K562 (cell line): ENCODE measurements at regions not wholly inside any gene's neighbourhood (a gene's known extent, or its start where the extent isn't known, plus 50 kb on each side); places are given as distances from the start of the nearest gene placed in this dataset.

Experiments used
- ATAC-seq: fragments of 200-7000 bp; cut with Tn5 transposase; 3 replicates; pipeline ENCODE4 v1.9.1; 2020; ENCODE audit warnings: moderate library complexity
- BruUV-seq: library from RNA; stranded (reverse); fragments of 400-500 nt; replicated peaks from 2 replicates; lab custom pipeline; 2021; lab: Mats Ljungman, UMichigan
- CTCF ChIA-PET: fragments of 300-600 bp; formaldehyde crosslinking; extraction: SDS; loops from one replicate; lab custom pipeline; 2021; ENCODE audit warnings: low intra/inter-chr PET ratio; lab: Yijun Ruan, JAX
- POLR2A ChIA-PET: fragments of 300-600, 350-650 bp; sonication (Branson Sonifier 250); formaldehyde crosslinking; extraction: SDS; loops from one replicate; lab custom pipeline; 2021; ENCODE audit warnings: antibody characterized with exemption, inconsistent platforms; lab: Yijun Ruan, JAX
- DNase-seq, 4 experiments: peaks; one replicate each; pipeline versions ENCODE4 v3.0.0 to v3.0.0-alpha.2; 2011 to 2018; ENCODE audit warnings: low spot score in 3 of 4, mixed read lengths in 3 of 4; ENCODE audit errors: extremely low read depth in 1 of 4
- FAIRE-seq: peaks from 2 replicates; lab custom pipeline; 2011; peaks lifted over from hg19 to GRCh38; lab: Jason Lieb, UNC
- H2AFZ ChIP-seq: 2 replicates; pipeline ENCODE4 v1.6.0; 2011; ENCODE audit warnings: low read depth, low read length, control low read depth, inconsistent platforms
- H3K27ac ChIP-seq: fragments of 200-600 bp; 3 replicates; pipeline ENCODE4 v1.8.0; 2011; ENCODE audit warnings: low read depth, mild to moderate bottlenecking, control low read depth, inconsistent platforms, low read length, moderate library complexity, mixed read lengths; ENCODE audit errors: extremely low read depth
- H3K27me3 ChIP-seq, 2 experiments: fragments of 300-600 bp in 1 of 2; 2 replicates in 1 of 2; 3 replicates in 1 of 2; pipeline versions ENCODE4 v1.6.0 to v1.8.0; 2011; ENCODE audit warnings: inconsistent platforms in 2 of 2, low read length in 2 of 2, mild to moderate bottlenecking in 1 of 2, mixed read lengths in 1 of 2, moderate library complexity in 1 of 2; ENCODE audit not compliant: control insufficient read depth in 2 of 2, insufficient read depth in 2 of 2
- H3K36me3 ChIP-seq: fragments of 300-600 bp; 3 replicates; pipeline ENCODE4 v1.8.0; 2011; ENCODE audit warnings: mild to moderate bottlenecking, low read length, inconsistent platforms; ENCODE audit not compliant: control insufficient read depth, insufficient read depth
- H3K4me1 ChIP-seq, 2 experiments: fragments of 200-600 bp in 1 of 2; replicated peaks in 1 of 2; 2 replicates in 1 of 2; 3 replicates in 1 of 2; pipeline versions ENCODE4 v1.5.1 to v1.8.0; 2011; ENCODE audit warnings: inconsistent platforms in 2 of 2, low read length in 2 of 2, mild to moderate bottlenecking in 1 of 2, mixed read lengths in 1 of 2, moderate library complexity in 1 of 2; ENCODE audit not compliant: control insufficient read depth in 2 of 2, insufficient read depth in 2 of 2
- H3K4me2 ChIP-seq: 2 replicates; pipeline ENCODE4 v1.6.1; 2011; ENCODE audit warnings: low read length, control low read depth, inconsistent platforms, mixed read lengths; ENCODE audit not compliant: insufficient read depth
- H3K4me3 ChIP-seq: fragments of 200-600 bp; sonication (generic), shearing (Covaris generic); 2 replicates; pipeline ENCODE4 v1.5.1; 2016; ENCODE audit warnings: control low read depth, inconsistent platforms
- H3K79me2 ChIP-seq: fragments of 200-600 bp; 3 replicates; pipeline ENCODE4 v1.8.0; 2011; ENCODE audit warnings: low read length, inconsistent platforms; ENCODE audit not compliant: control insufficient read depth, insufficient read depth
- H3K9ac ChIP-seq, 2 experiments: 2 replicates each; pipeline versions ENCODE4 v1.6.0 to v1.6.1; 2011; ENCODE audit warnings: low read depth in 2 of 2, low read length in 2 of 2, control low read depth in 1 of 2, inconsistent platforms in 1 of 2, mild to moderate bottlenecking in 1 of 2, mixed read lengths in 1 of 2; ENCODE audit not compliant: insufficient read depth in 1 of 2
- H3K9me1 ChIP-seq: one replicate; pipeline ENCODE4 v1.6.0; 2011; ENCODE audit warnings: inconsistent platforms, mild to moderate bottlenecking, low read length, moderate library complexity; ENCODE audit not compliant: control insufficient read depth, insufficient read depth
- H3K9me3 ChIP-seq: replicated peaks from 2 replicates; pipeline ENCODE4 v1.5.1; 2011; ENCODE audit warnings: low read depth, low read length, inconsistent platforms; ENCODE audit not compliant: control insufficient read depth, insufficient read depth
- H4K20me1 ChIP-seq: replicated peaks from 2 replicates; pipeline ENCODE4 v1.6.1; 2011; ENCODE audit warnings: low read length, inconsistent platforms, mixed read lengths; ENCODE audit not compliant: control insufficient read depth, insufficient read depth
- ATF4 ChIP-seq: fragments of 450-650 bp; formaldehyde crosslinking; IDR thresholded peaks from 2 replicates; pipeline ENCODE4 v1.4.0; 2022; ENCODE audit warnings: mild to moderate bottlenecking, moderate library complexity
- BHLHE40 ChIP-seq: IDR thresholded peaks from 2 replicates; pipeline ENCODE4 v1.6.1; 2011; ENCODE audit warnings: low read length, improper control_type of control experiment
- BRF2 ChIP-seq: IDR thresholded peaks from 3 replicates; pipeline ENCODE4 v1.6.1; 2011; ENCODE audit warnings: borderline replicate concordance, mild to moderate bottlenecking; ENCODE audit not compliant: insufficient read length, insufficient read depth
- CHCHD3 ChIP-seq: fragments of 250-450 bp; sonication (Bioruptor Pico); IDR thresholded peaks from 2 replicates; pipeline ENCODE4 v2.1.2; 2022; ENCODE audit warnings: mild to moderate bottlenecking
- HMG20A ChIP-seq: fragments of 450-650 bp; formaldehyde crosslinking; conservative IDR thresholded peaks from 2 replicates; pipeline ENCODE4 v1.4.0; 2020; ENCODE audit warnings: mild to moderate bottlenecking, mixed read lengths
- HNRNPLL ChIP-seq: fragments of 200-400 bp; formaldehyde crosslinking; IDR thresholded peaks from 2 replicates; pipeline ENCODE4 v1.6.1; 2017; ENCODE audit warnings: low read length, low read depth, mild to moderate bottlenecking; ENCODE audit not compliant: poor library complexity, severe bottlenecking
- PRMT5 ChIP-seq: sonication (generic); formaldehyde crosslinking; IDR thresholded peaks from 2 replicates; pipeline ENCODE4 v1.5.0; 2020; ENCODE audit warnings: missing genetic modification reagents
- RFX5 ChIP-seq: IDR thresholded peaks from 2 replicates; pipeline ENCODE4 v1.6.1; 2011; ENCODE audit warnings: low read depth, mild to moderate bottlenecking, improper control_type of control experiment, low read length
- SP2 ChIP-seq: IDR thresholded peaks from 2 replicates; pipeline ENCODE4 v1.6.1; 2011; ENCODE audit warnings: mild to moderate bottlenecking, low read depth, low read length, moderate library complexity; ENCODE audit not compliant: poor library complexity, severe bottlenecking; ENCODE audit errors: extremely low read depth
- ZNF143 ChIP-seq: sonication (generic); formaldehyde crosslinking; IDR thresholded peaks from 2 replicates; pipeline ENCODE4 v1.9.0; 2022; ENCODE audit warnings: mild to moderate bottlenecking, missing genetic modification reagents
- ZNF212 ChIP-seq: fragments of 450-650 bp; formaldehyde crosslinking; IDR thresholded peaks from 2 replicates; pipeline ENCODE4 v1.4.0; 2020; ENCODE audit warnings: mild to moderate bottlenecking
- ZNF274 ChIP-seq: IDR thresholded peaks from 2 replicates; pipeline ENCODE4 v1.6.1; 2011; ENCODE audit warnings: low read depth, mild to moderate bottlenecking, low read length, moderate library complexity, borderline replicate concordance
- ZNF511 ChIP-seq: sonication (generic); formaldehyde crosslinking; IDR thresholded peaks from 2 replicates; pipeline ENCODE4 v1.8.0; 2022; ENCODE audit warnings: mild to moderate bottlenecking, missing genetic modification reagents
- WGBS: fragments of 100-300 bp; shearing (Covaris generic); methylation state at CpG from one replicate; pipeline ENCODE4 v1.1.6; 2016; ENCODE audit warnings: low coverage, mixed read lengths; ENCODE audit not compliant: insufficient coverage; ENCODE audit errors: missing lambda C conversion rate; 5-methylcytosine and 5-hydroxymethylcytosine counted together
- in situ Hi-C: fragments of 300-500 bp; cut with MboI; formaldehyde crosslinking; loops from 4 replicates; pipeline ENCODE4 v1.15.0; 2018; ENCODE audit warnings: inconsistent platforms, mixed read lengths
- intact Hi-C: fragments of 100-400 bp; cut with micrococcal nuclease; formaldehyde crosslinking; loops from 2 replicates; pipeline ENCODE4 v1.14.2; 2022
- TF ChIP-seq, protein P1 (sequence below): sonication (generic); formaldehyde crosslinking; IDR thresholded peaks from 2 replicates; pipeline ENCODE4 v1.8.0; 2023; ENCODE audit warnings: mild to moderate bottlenecking, missing genetic modification reagents
- TF ChIP-seq, protein P2 (sequence below), 3 experiments: IDR thresholded peaks in 2 of 3; conservative IDR thresholded peaks in 1 of 3; 2 replicates each; pipeline ENCODE4 v1.5.1; 2011 to 2012; ENCODE audit warnings: low read length in 3 of 3, mild to moderate bottlenecking in 3 of 3, control low read depth in 2 of 3, improper control_type of control experiment in 1 of 3, inconsistent platforms in 1 of 3, low read depth in 1 of 3, mixed read lengths in 1 of 3, moderate library complexity in 1 of 3; ENCODE audit not compliant: insufficient read depth in 2 of 3

DNA sequence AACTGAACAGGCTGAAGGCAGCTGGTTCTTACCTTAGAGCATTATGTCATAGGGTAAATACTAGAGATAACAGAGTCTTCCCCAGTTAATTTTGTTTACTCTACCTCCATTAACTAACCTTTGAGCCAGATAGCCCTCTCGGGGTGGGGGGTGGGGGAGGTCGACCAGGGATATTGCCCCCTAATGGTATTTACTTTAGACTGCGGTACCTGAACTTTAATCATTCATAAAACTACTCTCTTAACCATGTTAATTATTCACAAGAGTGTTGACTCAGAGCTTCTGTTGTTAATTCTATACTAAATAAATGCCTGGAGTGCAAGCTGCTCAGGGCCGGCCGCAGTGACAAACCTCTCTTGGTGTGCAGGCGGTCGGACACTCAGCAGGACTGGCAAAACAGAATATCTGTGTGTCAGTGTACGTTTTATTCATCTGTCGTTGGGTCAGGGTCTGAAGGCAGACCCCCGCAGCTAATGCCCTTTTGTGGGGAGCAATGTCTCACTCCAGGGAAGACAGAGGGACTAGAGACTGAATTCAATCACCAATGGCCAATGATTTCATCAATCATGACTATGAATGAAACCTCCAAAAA, 152.4 kb upstream of the COL21A1 start:
- FAIRE-seq (no peak), ATAC-seq (no peak), DNase-seq (no peak)
- BruUV-seq = no TSS peak
- no peaks in the 10 kb centered on the region for H3K9me1 ChIP-seq
- no peaks in the 10 kb centered on the region for H3K4me1 ChIP-seq
- H3K27ac ChIP-seq = no peak overlapping the region
- H3K4me3 ChIP-seq = no peak overlapping the region
- no peaks in the 10 kb centered on the region for H3K9me3 ChIP-seq
- no peaks in the 10 kb centered on the region for H3K79me2 ChIP-seq
- TF ChIP-seq BHLHE40 (no peak), CHCHD3 (CRISPR knock-in tag) (no peak), ZNF143 (CRISPR knock-in tag) (no peak), HMG20A (no peak), ZNF511 (CRISPR knock-in tag) (no peak), SP2 (no peak), ZNF274 (no peak), HNRNPLL (no peak), BRF2 (no peak), RFX5 (no peak), PRMT5 (CRISPR knock-in tag) (no peak), ZNF212 (CRISPR knock-in tag) (no peak), ATF4 (CRISPR knock-in tag) (no peak)
- TF ChIP-seq, protein P1, sequence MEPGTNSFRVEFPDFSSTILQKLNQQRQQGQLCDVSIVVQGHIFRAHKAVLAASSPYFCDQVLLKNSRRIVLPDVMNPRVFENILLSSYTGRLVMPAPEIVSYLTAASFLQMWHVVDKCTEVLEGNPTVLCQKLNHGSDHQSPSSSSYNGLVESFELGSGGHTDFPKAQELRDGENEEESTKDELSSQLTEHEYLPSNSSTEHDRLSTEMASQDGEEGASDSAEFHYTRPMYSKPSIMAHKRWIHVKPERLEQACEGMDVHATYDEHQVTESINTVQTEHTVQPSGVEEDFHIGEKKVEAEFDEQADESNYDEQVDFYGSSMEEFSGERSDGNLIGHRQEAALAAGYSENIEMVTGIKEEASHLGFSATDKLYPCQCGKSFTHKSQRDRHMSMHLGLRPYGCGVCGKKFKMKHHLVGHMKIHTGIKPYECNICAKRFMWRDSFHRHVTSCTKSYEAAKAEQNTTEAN = no peak
- TF ChIP-seq, protein P2, sequence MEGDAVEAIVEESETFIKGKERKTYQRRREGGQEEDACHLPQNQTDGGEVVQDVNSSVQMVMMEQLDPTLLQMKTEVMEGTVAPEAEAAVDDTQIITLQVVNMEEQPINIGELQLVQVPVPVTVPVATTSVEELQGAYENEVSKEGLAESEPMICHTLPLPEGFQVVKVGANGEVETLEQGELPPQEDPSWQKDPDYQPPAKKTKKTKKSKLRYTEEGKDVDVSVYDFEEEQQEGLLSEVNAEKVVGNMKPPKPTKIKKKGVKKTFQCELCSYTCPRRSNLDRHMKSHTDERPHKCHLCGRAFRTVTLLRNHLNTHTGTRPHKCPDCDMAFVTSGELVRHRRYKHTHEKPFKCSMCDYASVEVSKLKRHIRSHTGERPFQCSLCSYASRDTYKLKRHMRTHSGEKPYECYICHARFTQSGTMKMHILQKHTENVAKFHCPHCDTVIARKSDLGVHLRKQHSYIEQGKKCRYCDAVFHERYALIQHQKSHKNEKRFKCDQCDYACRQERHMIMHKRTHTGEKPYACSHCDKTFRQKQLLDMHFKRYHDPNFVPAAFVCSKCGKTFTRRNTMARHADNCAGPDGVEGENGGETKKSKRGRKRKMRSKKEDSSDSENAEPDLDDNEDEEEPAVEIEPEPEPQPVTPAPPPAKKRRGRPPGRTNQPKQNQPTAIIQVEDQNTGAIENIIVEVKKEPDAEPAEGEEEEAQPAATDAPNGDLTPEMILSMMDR (IDR thresholded peaks at IDR 0.05 in 2 of 3, conservative IDR thresholded peaks at IDR 0.05 in 1 of 3; ENCODE audit: insufficient read depth in 2 of 3, low read depth in 1 of 3, low read length in 3 of 3) = no peak
- 3% methylated on average over 10 of the region's 10 CpGs for WGBS
- no peaks in the 10 kb centered on the region for H3K27me3 ChIP-seq
- H2AFZ ChIP-seq = no peak overlapping the region
- H3K9ac ChIP-seq = no peak overlapping the region
- H3K36me3 ChIP-seq = no peaks in the 10 kb centered on the region
- in situ Hi-C loops (no loop called here), intact Hi-C loops (no loop called here)
- no peak overlapping the region for H3K4me2 ChIP-seq
- POLR2A ChIA-PET = no interaction called here
- no peaks in the 10 kb centered on the region for H4K20me1 ChIP-seq
- CTCF ChIA-PET = interaction anchor here (0.6 kb wide), 1 partner anchor 190 kb away, joined by 3 read pairs; no protein-coding TSS in a partner anchor
